ENCODE measurements at regions not wholly inside any gene's neighbourhood (a gene's known extent, or its start where the extent isn't known, plus 50 kb on each side); places are given as distances from the start of the nearest gene placed in this dataset.
A peak's percentile ranks its signal among the peaks of the same experiment; 100 is the strongest.
"Not testable (repeated sequence)": the region's sequence is repeated elsewhere in the genome, so short reads cannot be mapped to it uniquely, and the experiment has no call there.

DNA sequence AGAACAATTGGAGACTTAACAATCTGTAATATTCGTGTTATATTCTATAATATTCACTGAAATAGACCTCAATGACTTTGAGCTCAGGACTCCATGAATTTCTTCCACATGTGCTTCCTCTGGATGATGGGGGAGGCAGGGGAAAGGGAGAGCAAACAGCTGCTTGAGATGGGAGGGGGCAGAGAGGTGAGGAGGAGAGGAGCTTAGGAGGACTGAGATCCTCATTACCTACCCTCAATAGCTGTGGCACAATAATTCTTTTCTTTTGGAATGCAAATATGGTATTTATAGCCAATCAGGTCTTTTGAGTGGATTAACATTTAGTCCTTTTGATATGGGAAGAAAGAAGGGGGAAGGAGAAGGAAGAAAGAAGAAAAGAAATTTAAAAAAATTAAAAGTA lies 64.1 kb upstream of the ZNF217 start:
- Histone ChIP-seq H3K27ac (ENCODE audit: insufficient read depth in 1 of 2, low read depth in 1 of 2, low read length in 2 of 2, poor library complexity in 1 of 2, severe bottlenecking in 2 of 2) (no peak overlapping the region), H3K4me3 (ENCODE audit: control insufficient read depth in 1 of 7, extremely low read depth in 1 of 7, insufficient read depth in 4 of 7, low read depth in 2 of 7, low read length in 6 of 7) (no peak overlapping the region), H3K9me3 (ENCODE audit: control extremely low read depth in 1 of 5, control insufficient read depth in 4 of 5, insufficient read depth in 2 of 5, low read depth in 1 of 5, low read length in 4 of 5) (no peaks in the 10 kb centered on the region), H3K36me3 (ENCODE audit: control insufficient read depth in 4 of 4, insufficient read depth in 4 of 4, low read length in 3 of 4) (no peaks in the 10 kb centered on the region), H3K4me1 (ENCODE audit: control extremely low read depth in 1 of 4, control insufficient read depth in 4 of 4, insufficient read depth in 4 of 4, low read length in 3 of 4) (peaks cover 37 to 77% (median 57%) of the 10 kb centered on the region in 4 experiments), H3K27me3 (replicated peaks in 2 of 5; ENCODE audit: control insufficient read depth in 4 of 5, insufficient read depth in 5 of 5, low read length in 4 of 5) (no peaks in the 10 kb centered on the region)
- POLR2A ChIA-PET = no interaction called here
- no CpG with 5 or more reads among the region's 1 CpG for WGBS (ENCODE audit: insufficient coverage)
- DNase-seq = no peak
- CTCF ChIA-PET = interaction anchor here (0.8 to 1.9 kb wide), 6 partner anchors 11 to 78 kb away, joined by 3 to 11 read pairs (median 4); no protein-coding TSS in a partner anchor

DNA sequence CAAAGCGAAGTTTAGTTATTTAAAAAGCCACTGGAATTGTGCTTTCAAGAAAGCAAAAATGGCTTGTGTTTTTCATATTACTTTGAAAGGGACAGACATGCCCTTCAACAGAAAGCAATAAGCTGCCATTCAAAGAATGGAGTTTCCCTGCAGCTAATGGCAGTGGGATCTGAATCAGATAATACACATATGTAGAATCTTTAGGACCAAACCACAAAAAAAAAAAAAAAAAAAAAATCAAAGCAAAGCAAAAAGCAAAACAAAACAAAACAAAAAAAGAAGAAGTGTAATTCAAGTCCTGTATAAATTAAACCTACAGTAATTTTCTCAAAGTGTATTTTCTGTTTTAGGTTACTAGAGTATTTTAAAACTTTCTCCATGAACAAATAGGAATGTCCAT lies 63.6 kb upstream of the ZNF217 start:
- no peaks in the 10 kb centered on the region for H3K9me3 ChIP-seq (ENCODE audit: control extremely low read depth in 1 of 5, control insufficient read depth in 4 of 5, insufficient read depth in 2 of 5, low read depth in 1 of 5, low read length in 4 of 5)
- H3K27me3 ChIP-seq (replicated peaks in 2 of 5; ENCODE audit: control insufficient read depth in 4 of 5, insufficient read depth in 5 of 5, low read length in 4 of 5) = no peaks in the 10 kb centered on the region
- ChIA-PET POLR2A (no interaction called here), CTCF (interaction anchor here (1.2 to 1.9 kb wide), 3 partner anchors 10 to 35 kb away, joined by 6 to 11 read pairs (median 10); no protein-coding TSS in a partner anchor)
- H3K4me3 ChIP-seq (ENCODE audit: control insufficient read depth in 1 of 7, extremely low read depth in 1 of 7, insufficient read depth in 4 of 7, low read depth in 2 of 7, low read length in 6 of 7) = no peak overlapping the region
- WGBS (ENCODE audit: insufficient coverage) = 100% methylated on average over 1 of the region's 1 CpG
- H3K4me1 ChIP-seq (ENCODE audit: control extremely low read depth in 1 of 4, control insufficient read depth in 4 of 4, insufficient read depth in 4 of 4, low read length in 3 of 4) = peaks cover 41 to 77% (median 60%) of the 10 kb centered on the region in 4 experiments
- no peaks in the 10 kb centered on the region for H3K36me3 ChIP-seq (ENCODE audit: control insufficient read depth in 4 of 4, insufficient read depth in 4 of 4, low read length in 3 of 4)
- peak in 1 of 3 donors; percentile 30 for DNase-seq
- H3K27ac ChIP-seq (ENCODE audit: insufficient read depth in 1 of 2, low read depth in 1 of 2, low read length in 2 of 2, poor library complexity in 1 of 2, severe bottlenecking in 2 of 2) = no peak overlapping the region

DNA sequence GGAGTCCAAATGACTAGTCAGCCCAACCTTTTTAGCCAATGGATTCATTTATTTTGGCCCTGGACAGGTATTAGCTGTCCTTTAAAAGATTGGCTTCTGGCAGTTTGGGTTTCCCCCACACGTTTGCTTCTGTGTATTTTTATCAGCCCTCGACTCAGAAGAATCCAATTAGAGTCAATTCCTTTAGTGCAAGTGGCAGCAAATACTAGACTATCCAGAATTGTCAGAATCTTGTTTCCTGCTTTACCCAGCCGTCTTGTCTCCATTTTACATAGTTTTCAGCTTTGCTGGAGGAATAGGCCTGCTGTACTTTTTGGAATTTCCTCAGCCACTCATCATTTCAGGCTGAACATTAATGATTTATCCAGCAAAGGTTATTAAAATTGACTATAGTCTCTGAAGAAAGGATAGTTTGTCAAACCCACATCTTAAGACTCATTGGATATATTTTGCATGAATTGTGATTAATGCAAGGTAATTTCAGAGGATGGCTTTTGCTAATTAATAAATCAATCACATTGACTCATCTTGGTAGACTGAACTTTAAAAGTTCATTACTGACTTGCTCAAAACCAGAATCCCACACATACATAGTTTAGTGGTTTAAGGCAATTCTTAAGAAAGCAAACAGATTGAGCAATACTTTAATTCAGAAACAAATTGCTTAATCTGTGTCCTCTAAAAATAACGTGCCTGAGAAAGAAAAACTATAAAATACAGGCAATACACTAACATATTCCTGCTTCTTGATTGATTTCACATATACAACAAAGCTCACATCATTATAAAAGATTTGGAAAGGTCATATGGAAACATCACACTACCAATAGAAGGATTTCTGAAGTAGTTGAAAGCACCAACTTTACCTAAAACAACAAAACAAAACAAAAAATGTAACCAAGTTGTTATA lies 62.9 kb upstream of the ZNF217 start:
- ChIA-PET CTCF (interaction anchor here (1.2 to 1.9 kb wide), 2 partner anchors 11 to 22 kb away, joined by 3 to 11 read pairs; no protein-coding TSS in a partner anchor), POLR2A (interaction anchor here (1.1 to 1.5 kb wide), 2 partner anchors 10 to 14 kb away, joined by 3 to 5 read pairs; no protein-coding TSS in a partner anchor)
- Histone ChIP-seq H3K9me3 (ENCODE audit: control extremely low read depth in 1 of 5, control insufficient read depth in 4 of 5, insufficient read depth in 2 of 5, low read depth in 1 of 5, low read length in 4 of 5) (no peaks in the 10 kb centered on the region), H3K27ac (ENCODE audit: insufficient read depth in 1 of 2, low read depth in 1 of 2, low read length in 2 of 2, poor library complexity in 1 of 2, severe bottlenecking in 2 of 2) (no peak overlapping the region), H3K4me3 (ENCODE audit: control insufficient read depth in 1 of 7, extremely low read depth in 1 of 7, insufficient read depth in 4 of 7, low read depth in 2 of 7, low read length in 6 of 7) (no peak overlapping the region), H3K27me3 (replicated peaks in 2 of 5; ENCODE audit: control insufficient read depth in 4 of 5, insufficient read depth in 5 of 5, low read length in 4 of 5) (no peaks in the 10 kb centered on the region), H3K36me3 (ENCODE audit: control insufficient read depth in 4 of 4, insufficient read depth in 4 of 4, low read length in 3 of 4) (no peaks in the 10 kb centered on the region), H3K4me1 (ENCODE audit: control extremely low read depth in 1 of 4, control insufficient read depth in 4 of 4, insufficient read depth in 4 of 4, low read length in 3 of 4) (peaks cover 47 to 79% (median 62%) of the 10 kb centered on the region in 4 experiments)
- DNase-seq = peak in 2 of 3 donors; percentile 44 to 46
- WGBS (ENCODE audit: insufficient coverage) = 45% methylated on average over 3 of the region's 4 CpGs

DNA sequence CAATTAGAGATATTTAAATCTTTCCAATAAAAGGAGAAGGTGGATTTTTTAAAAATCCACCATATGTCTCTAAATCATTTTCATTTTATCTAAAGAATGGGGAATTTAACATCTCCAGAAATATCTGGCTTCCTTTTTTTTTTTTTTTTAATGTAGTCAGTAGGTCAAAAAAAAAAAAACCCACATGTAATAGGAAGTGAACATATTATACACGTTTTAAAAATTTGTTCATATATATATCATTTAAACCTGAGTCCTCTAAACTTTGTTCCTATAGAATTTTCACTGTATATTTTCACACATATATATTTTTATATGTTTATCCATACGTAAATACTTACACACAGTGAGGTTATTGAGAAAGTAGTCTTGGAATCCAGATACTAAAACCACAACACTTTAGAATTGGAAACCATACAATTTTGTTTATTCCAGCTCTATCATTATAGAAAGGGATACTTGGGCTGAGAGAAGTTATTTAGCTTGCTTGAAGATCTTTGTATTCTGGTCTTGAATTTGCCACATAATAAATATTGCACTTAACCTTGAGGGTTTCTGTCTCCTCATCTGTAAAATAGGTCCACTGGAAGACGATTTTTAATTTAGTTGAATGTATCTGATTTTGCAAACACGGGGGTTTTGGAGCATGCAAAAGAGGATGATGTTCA lies 62.1 kb upstream of the ZNF217 start:
- 75% methylated on average over 2 of the region's 4 CpGs for WGBS (ENCODE audit: insufficient coverage)
- H3K4me3 ChIP-seq (ENCODE audit: control insufficient read depth in 1 of 7, extremely low read depth in 1 of 7, insufficient read depth in 4 of 7, low read depth in 2 of 7, low read length in 6 of 7) = peak overlapping the region in 1 of 7 experiments; percentile 76
- no peaks in the 10 kb centered on the region for H3K36me3 ChIP-seq (ENCODE audit: control insufficient read depth in 4 of 4, insufficient read depth in 4 of 4, low read length in 3 of 4)
- H3K27ac ChIP-seq (ENCODE audit: insufficient read depth in 1 of 2, low read depth in 1 of 2, low read length in 2 of 2, poor library complexity in 1 of 2, severe bottlenecking in 2 of 2) = peak overlapping the region in 1 of 2 experiments; percentile 86
- POLR2A ChIA-PET = interaction anchor here (1.1 to 1.5 kb wide), 2 partner anchors 9 to 13 kb away, joined by 3 to 5 read pairs; no protein-coding TSS in a partner anchor
- CTCF ChIA-PET = interaction anchor here (1.2 kb wide), 1 partner anchor 10 kb away, joined by 3 read pairs; no protein-coding TSS in a partner anchor
- no peaks in the 10 kb centered on the region for H3K27me3 ChIP-seq (replicated peaks in 2 of 5; ENCODE audit: control insufficient read depth in 4 of 5, insufficient read depth in 5 of 5, low read length in 4 of 5)
- no peak for DNase-seq
- peaks cover 43 to 71% (median 56%) of the 10 kb centered on the region in 4 experiments for H3K4me1 ChIP-seq (ENCODE audit: control extremely low read depth in 1 of 4, control insufficient read depth in 4 of 4, insufficient read depth in 4 of 4, low read length in 3 of 4)
- H3K9me3 ChIP-seq (ENCODE audit: control extremely low read depth in 1 of 5, control insufficient read depth in 4 of 5, insufficient read depth in 2 of 5, low read depth in 1 of 5, low read length in 4 of 5) = no peaks in the 10 kb centered on the region

DNA sequence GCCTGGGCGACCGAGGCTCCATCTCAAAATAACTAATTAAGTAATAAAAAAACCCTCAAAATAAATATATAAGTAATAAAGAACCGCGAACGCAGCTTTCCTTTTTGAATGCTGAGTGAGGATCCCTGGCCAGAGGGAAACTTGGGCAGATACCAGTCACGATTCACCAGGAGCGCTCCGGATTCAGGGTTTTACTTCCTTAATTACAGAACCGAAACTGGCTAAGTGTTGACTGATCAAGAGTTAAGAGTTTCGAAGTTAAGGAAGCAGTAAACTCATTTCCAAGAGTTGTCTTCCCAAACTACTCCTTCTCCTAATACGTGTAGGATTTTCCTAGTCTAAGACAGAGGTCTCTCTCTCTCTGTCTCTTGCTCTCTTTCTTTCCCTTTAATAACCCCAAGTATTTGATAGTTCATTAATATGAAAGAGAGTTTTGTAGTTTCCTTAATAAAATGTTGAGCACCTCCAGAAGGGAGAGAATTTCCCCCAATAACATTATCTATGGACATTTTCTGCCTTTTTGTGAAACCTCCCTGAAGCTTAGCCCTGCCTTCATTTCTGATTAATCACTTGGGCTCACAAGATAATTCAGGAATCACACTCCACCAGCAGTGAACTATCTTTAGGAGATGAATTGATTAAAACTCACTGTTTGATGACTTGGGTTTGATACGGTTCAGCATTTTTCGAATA lies 61.4 kb upstream of the ZNF217 start:
- H3K27me3 ChIP-seq (replicated peaks in 2 of 5; ENCODE audit: control insufficient read depth in 4 of 5, insufficient read depth in 5 of 5, low read length in 4 of 5) = no peaks in the 10 kb centered on the region
- H3K9me3 ChIP-seq (ENCODE audit: control extremely low read depth in 1 of 5, control insufficient read depth in 4 of 5, insufficient read depth in 2 of 5, low read depth in 1 of 5, low read length in 4 of 5) = no peaks in the 10 kb centered on the region
- ChIA-PET POLR2A (interaction anchor here (1.1 to 1.5 kb wide), 2 partner anchors 8 to 12 kb away, joined by 3 to 5 read pairs; no protein-coding TSS in a partner anchor), CTCF (interaction anchor here (1.0 kb wide), 2 partner anchors 11 to 22 kb away, joined by 3 read pairs; no protein-coding TSS in a partner anchor)
- DNase-seq = peak; percentile 72 to 85 (median 80)
- H3K27ac ChIP-seq (ENCODE audit: insufficient read depth in 1 of 2, low read depth in 1 of 2, low read length in 2 of 2, poor library complexity in 1 of 2, severe bottlenecking in 2 of 2) = peak overlapping the region; percentile 58 to 86
- no peaks in the 10 kb centered on the region for H3K36me3 ChIP-seq (ENCODE audit: control insufficient read depth in 4 of 4, insufficient read depth in 4 of 4, low read length in 3 of 4)
- WGBS (ENCODE audit: insufficient coverage) = 0% methylated on average over 1 of the region's 13 CpGs
- peak overlapping the region in 5 of 7 experiments; percentile 19 to 76 (median 56) for H3K4me3 ChIP-seq (ENCODE audit: control insufficient read depth in 1 of 7, extremely low read depth in 1 of 7, insufficient read depth in 4 of 7, low read depth in 2 of 7, low read length in 6 of 7)
- peaks cover 37 to 64% (median 51%) of the 10 kb centered on the region in 4 experiments for H3K4me1 ChIP-seq (ENCODE audit: control extremely low read depth in 1 of 4, control insufficient read depth in 4 of 4, insufficient read depth in 4 of 4, low read length in 3 of 4)

DNA sequence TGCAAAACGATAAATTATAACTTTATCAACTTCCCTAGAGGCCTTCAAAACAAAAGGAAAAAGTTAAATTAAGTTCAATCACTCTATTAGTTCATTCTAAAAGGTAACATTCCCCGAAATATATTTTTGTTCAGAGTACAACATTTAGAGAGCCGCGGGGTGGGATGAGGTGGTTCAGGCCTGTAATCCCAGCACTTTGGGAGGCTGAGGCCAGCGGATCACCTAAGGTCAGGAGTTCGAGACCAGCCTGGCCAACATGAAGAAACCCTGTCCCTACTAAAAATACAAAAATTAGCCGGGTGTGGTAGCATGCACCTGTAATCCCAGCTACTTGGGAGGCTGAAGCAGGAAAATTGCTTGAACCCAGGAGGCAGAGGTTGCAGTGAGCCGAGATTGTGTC lies 60.9 kb upstream of the ZNF217 start:
- H3K4me1 ChIP-seq (ENCODE audit: control extremely low read depth in 1 of 4, control insufficient read depth in 4 of 4, insufficient read depth in 4 of 4, low read length in 3 of 4) = peaks cover 37 to 60% (median 49%) of the 10 kb centered on the region in 4 experiments
- DNase-seq; POLR2A ChIA-PET; H3K9me3 ChIP-seq (ENCODE audit: control extremely low read depth in 1 of 5, control insufficient read depth in 4 of 5, insufficient read depth in 2 of 5, low read depth in 1 of 5, low read length in 4 of 5); H3K36me3 ChIP-seq (ENCODE audit: control insufficient read depth in 4 of 4, insufficient read depth in 4 of 4, low read length in 3 of 4); H3K27me3 ChIP-seq (replicated peaks in 2 of 5; ENCODE audit: control insufficient read depth in 4 of 5, insufficient read depth in 5 of 5, low read length in 4 of 5): not testable (repeated sequence)
- H3K27ac ChIP-seq (ENCODE audit: insufficient read depth in 1 of 2, low read depth in 1 of 2, low read length in 2 of 2, poor library complexity in 1 of 2, severe bottlenecking in 2 of 2) = peak overlapping the region; percentile 58 to 86
- 98% methylated on average over 6 of the region's 8 CpGs for WGBS (ENCODE audit: insufficient coverage)
- H3K4me3 ChIP-seq (ENCODE audit: control insufficient read depth in 1 of 7, extremely low read depth in 1 of 7, insufficient read depth in 4 of 7, low read depth in 2 of 7, low read length in 6 of 7) = peak overlapping the region in 2 of 7 experiments; percentile 56 to 76
- CTCF ChIA-PET = interaction anchor here (1.0 kb wide), 2 partner anchors 12 to 22 kb away, joined by 3 read pairs; no protein-coding TSS in a partner anchor
